HG03565 (cell line): ENCODE measurements at regions not wholly inside any gene's neighbourhood (a gene's known extent, or its start where the extent isn't known, plus 50 kb on each side); places are given as distances from the start of the nearest gene placed in this dataset.
"Not testable (repeated sequence)": the region's sequence is repeated elsewhere in the genome, so short reads cannot be mapped to it uniquely, and the experiment has no call there.

ENCODE experiments used
- ATAC-seq: cut with Tn5 transposase; IDR thresholded peaks from one replicate; pipeline ENCODE4 v1.9.1; 2021; ENCODE audit warnings: mild to moderate bottlenecking, moderate library complexity; ENCODE audit not compliant: unreplicated experiment

- ATAC-seq: no peak
Measured at GRCh38 chr1:105270966-105271365, 1521.3 kb downstream of the AMY1C start.

- not testable (repeated sequence) for ATAC-seq
Measured at GRCh38 chr1:105272376-105272775, 1522.7 kb downstream of the AMY1C start.

GRCh38 chr1:105294838-105295237 lies 1545.1 kb downstream of the AMY1C start:
- ATAC-seq: no peak

- no peak for ATAC-seq
Measured at GRCh38 chr1:105310063-105310462, 1560.4 kb downstream of the AMY1C start.

GRCh38 chr1:105317976-105318375 lies 1568.3 kb downstream of the AMY1C start:
- ATAC-seq: no peak

GRCh38 chr1:105326886-105327285 lies 1577.2 kb downstream of the AMY1C start:
- no peak for ATAC-seq

- no peak for ATAC-seq
Measured at GRCh38 chr1:105337420-105337819, 1587.7 kb downstream of the AMY1C start.

GRCh38 chr1:105343317-105343716 lies 1593.6 kb downstream of the AMY1C start:
- no peak for ATAC-seq

GRCh38 chr1:105359457-105359856 lies 1609.8 kb downstream of the AMY1C start:
- no peak for ATAC-seq

- ATAC-seq: no peak
Measured at GRCh38 chr1:105362438-105362837, 1612.7 kb downstream of the AMY1C start.

GRCh38 chr1:105368446-105368845 lies 1618.7 kb downstream of the AMY1C start:
- no peak for ATAC-seq

- ATAC-seq: no peak
Measured at GRCh38 chr1:105373681-105374080, 1624.0 kb downstream of the AMY1C start.

- no peak for ATAC-seq
Measured at GRCh38 chr1:105386489-105386888, 1636.8 kb downstream of the AMY1C start.

GRCh38 chr1:105396001-105396400 lies 1646.3 kb downstream of the AMY1C start:
- ATAC-seq: no peak

GRCh38 chr1:105398909-105399308 lies 1649.2 kb downstream of the AMY1C start:
- ATAC-seq: no peak

- ATAC-seq: no peak
Measured at GRCh38 chr1:105399716-105400115, 1650.0 kb downstream of the AMY1C start.

GRCh38 chr1:105416261-105416660 lies 1640.2 kb upstream of the PRMT6 start:
- no peak for ATAC-seq

- no peak for ATAC-seq
Measured at GRCh38 chr1:105419030-105419429, 1637.4 kb upstream of the PRMT6 start.

GRCh38 chr1:105427543-105427942 lies 1628.9 kb upstream of the PRMT6 start:
- ATAC-seq: no peak

- no peak for ATAC-seq
Measured at GRCh38 chr1:105436589-105437259, 1619.8 kb upstream of the PRMT6 start.

GRCh38 chr1:105437847-105438246 lies 1618.6 kb upstream of the PRMT6 start:
- ATAC-seq: no peak

- no peak for ATAC-seq
Measured at GRCh38 chr1:105442901-105443300, 1613.6 kb upstream of the PRMT6 start.

- ATAC-seq: no peak
Measured at GRCh38 chr1:105459759-105460158, 1596.7 kb upstream of the PRMT6 start.
